Thyroid gland (tissue), 4 donors: ENCODE measurements at regions not wholly inside any gene's neighbourhood (a gene's known extent, or its start where the extent isn't known, plus 50 kb on each side); places are given as distances from the start of the nearest gene placed in this dataset.

ENCODE experiments used
- POLR2A ChIP-seq, 2 donors: fragments of 450-650 bp; IDR thresholded peaks; one replicate each; pipeline ENCODE4 v1.6.1; 2017; ENCODE audit warnings: antibody characterized with exemption in 2 of 2, mild to moderate bottlenecking in 2 of 2, moderate library complexity in 1 of 2
- TF ChIP-seq, protein P1 (sequence below), 6 experiments: fragments of 200-600 bp in 3 of 6; fragments of 450-650 bp in 3 of 6; sonication (generic) in 3 of 6; IDR thresholded peaks; one replicate each; pipeline ENCODE4 v1.5.1; 2016 to 2019; ENCODE audit warnings: antibody characterized with exemption in 6 of 6, mild to moderate bottlenecking in 2 of 6, inconsistent platforms in 1 of 6, moderate library complexity in 1 of 6

- TF ChIP-seq, protein P1, sequence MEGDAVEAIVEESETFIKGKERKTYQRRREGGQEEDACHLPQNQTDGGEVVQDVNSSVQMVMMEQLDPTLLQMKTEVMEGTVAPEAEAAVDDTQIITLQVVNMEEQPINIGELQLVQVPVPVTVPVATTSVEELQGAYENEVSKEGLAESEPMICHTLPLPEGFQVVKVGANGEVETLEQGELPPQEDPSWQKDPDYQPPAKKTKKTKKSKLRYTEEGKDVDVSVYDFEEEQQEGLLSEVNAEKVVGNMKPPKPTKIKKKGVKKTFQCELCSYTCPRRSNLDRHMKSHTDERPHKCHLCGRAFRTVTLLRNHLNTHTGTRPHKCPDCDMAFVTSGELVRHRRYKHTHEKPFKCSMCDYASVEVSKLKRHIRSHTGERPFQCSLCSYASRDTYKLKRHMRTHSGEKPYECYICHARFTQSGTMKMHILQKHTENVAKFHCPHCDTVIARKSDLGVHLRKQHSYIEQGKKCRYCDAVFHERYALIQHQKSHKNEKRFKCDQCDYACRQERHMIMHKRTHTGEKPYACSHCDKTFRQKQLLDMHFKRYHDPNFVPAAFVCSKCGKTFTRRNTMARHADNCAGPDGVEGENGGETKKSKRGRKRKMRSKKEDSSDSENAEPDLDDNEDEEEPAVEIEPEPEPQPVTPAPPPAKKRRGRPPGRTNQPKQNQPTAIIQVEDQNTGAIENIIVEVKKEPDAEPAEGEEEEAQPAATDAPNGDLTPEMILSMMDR (IDR thresholded peaks at IDR 0.05), result no peak
- no peak for TF ChIP-seq POLR2A (IDR thresholded peaks at IDR 0.05)
Observed at GRCh38 chr3:145649368-145649887, 511.6 kb downstream of the PLOD2 start.
